ENCODE measurements at regions not wholly inside any gene's neighbourhood (a gene's known extent, or its start where the extent isn't known, plus 50 kb on each side); places are given as distances from the start of the nearest gene placed in this dataset.
A peak's percentile ranks its signal among the peaks of the same experiment; 100 is the strongest.
"Not testable (repeated sequence)": the region's sequence is repeated elsewhere in the genome, so short reads cannot be mapped to it uniquely, and the experiment has no call there.

DNA sequence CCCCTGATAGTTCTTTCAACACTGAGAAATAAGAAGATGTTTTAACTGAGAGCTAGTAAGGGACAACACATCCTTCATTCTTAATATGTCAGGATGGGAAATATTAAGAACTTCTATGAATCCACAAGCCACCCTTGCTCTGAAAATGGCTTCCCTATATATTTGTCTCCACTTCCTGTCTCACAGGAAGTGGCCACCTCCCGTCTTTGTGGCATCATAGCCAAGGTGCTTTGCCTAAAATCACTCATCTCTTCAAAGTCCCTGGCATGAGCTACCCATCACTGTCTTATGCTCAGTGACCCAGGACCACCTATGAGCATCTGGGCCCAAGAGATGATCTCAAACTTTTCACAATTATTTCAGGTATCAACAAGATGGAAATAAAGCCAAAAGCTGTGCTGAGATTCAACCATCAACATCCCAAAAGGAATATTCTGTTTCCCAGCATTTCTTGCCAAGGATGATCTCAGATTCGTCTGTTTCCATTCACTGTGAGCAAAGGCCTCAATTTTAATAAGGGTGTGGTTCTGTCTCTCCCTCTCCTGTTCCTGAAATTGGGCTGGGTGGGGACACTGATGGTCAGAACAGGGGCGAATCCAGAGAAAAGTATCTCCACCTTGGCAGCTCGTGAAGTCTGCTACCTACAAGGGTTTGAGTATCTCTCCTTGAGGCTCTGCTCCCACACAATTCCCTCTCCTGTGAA is 493.9 kb downstream of the MN1 start:
- no peak for DNase-seq (ENCODE audit: low read depth)

DNA sequence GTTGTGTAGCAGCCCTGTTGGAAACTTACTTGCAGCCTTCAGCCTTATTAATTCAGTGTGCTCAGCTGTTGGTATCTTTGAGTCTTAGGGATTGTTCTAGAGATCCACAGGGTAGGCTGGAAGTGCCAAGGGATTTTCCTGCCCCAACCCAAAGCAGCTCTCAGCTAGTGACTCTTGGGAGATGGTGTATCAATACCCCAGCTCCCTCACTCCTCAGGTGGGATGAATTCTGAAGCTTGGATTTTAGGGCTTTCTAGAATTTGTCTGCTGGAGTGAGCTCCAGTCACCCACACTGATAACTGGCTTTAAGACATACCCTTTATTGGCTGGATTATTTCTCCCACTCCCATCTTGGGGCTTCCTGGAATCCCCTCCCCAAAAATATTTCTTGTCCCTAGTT is 493.0 kb downstream of the MN1 start:
- no peak for DNase-seq (ENCODE audit: low read depth)

- no peak for DNase-seq (ENCODE audit: low read depth)
Observed at GRCh38 chr22:27309697-27310096, 491.9 kb downstream of the MN1 start.

DNA sequence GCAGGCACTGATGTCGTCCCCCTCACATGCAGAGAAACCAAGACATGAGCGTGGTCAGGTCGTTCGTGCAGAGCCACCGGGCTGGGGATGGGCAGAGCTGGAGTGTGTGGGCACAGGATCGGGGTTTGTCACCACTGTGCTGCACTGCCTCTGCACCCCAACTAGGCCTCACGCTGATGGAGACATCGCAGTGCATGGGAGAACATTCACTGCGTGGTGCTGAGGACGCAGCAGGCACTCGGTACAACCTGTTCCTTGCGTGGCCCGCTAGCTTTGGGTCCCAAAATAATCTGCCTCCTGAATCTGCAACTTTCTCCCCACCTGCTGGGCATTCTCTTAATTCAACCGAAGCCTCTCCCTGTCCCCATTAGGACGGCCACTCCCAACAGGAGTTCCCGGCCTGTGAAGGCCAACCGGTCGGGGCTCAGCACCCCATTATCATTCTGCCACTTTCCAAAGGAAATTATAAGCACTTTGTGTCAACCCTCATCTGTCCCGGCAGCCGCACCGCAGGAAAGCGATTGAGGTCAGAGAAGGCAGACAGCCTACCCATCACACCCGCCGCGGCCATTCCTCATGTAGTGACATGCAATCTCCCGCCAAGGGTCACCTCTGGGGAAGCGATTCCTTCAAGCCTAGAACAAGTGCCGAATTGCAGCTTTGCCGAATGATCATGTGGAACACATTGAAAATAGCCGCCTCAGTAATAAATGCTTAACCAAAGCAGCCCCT is 490.4 kb downstream of the MN1 start:
- no peak for DNase-seq (ENCODE audit: low read depth)

DNA sequence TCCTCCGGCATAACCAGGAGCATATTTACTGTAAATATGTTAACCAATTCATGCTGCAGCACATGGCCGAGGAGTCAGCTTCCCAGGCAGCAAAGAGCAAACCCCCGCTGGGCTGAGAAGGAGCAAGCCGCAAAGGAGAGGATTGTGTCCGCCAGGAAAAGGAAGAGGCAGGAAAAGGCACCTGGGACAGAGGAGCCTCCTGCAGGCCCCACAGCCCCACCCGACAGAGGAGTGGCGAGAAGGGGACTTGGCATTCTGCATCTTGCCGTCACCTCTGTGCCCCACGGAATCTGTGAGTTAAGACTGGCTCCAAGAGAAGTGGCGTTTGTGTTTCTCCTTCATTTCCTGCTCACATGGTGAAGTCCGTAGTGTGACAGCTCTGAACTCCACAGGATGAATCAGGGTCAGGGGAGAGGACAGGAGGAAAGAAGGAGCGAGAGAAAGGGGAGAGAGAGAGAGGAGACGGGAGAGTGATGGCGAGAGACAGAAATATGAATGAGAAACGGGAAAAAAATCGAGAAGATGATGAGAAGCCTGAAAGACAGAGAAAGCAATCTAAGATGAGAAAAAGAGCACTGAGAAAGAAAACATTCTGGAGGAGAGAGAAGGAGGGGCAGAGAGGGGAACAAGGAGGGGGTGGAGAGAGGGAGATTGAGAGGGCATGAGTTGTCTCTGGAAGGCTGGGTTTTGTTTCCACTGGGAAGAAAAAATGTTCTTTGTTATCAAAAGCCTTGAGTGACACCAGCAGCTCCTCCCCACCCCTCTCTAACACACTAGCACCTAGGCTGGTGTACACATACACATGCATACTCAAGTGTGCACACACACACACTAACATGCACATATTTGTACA is 489.6 kb downstream of the MN1 start:
- DNase-seq (ENCODE audit: low read depth) = peak; percentile 10

DNA sequence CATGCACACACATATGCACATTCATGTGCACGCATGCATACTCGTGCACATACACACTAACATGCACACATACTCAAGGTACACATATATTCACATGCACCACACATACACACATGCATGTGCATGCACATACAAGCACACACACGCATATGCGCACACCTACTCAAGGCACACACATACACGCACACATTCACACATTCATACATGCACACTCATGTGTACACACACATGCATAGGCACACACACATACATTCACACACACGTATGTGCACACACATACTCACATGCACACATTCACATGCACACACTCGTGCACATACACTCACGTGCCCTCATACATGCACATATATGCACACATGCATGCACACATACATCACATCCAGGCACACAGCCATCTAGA is 489.0 kb downstream of the MN1 start:
- no peak for DNase-seq (ENCODE audit: low read depth)

DNA sequence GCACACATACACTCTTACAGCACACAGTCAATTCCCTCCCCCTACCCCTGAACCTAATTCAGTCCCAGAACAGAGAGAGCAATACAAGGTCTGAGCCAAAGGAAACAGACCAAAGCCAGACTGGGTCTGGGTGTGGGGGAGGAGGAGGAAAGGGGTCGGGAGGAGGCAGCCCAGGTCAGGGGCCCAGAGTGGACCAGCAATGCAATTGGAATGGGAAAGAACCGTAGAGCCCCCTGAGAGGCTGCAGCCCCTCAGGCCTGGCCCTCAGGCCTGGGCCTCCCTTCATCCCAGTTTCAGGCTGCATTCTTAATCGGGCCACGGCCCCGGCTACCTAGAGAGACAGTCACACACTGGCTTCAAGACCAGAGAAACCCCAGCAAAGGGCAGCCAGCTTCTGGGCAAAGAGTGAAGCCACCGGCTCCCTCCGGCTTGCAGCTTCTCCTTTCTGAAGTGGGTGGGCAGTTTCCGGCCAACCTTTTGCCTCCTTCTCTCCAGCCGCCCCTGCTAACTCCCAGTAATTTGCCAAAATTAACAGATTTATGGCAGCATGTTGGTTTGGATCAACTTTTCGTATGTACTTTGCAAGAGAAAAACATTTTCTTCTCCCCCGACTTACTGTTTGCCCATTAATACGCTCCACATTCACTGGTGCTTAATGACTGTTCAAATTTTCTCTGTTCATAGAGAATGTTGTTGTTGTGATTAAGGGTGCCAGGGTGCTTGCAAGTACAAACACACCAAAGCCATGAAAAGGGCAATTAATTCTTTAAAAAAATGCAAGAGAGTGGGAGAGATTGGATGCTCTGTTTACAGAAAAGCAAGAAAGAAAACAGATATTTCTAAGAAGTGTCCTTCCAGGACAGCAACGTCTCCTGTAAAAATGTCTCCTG is 488.3 kb downstream of the MN1 start:
- no peak for DNase-seq (ENCODE audit: low read depth)

DNA sequence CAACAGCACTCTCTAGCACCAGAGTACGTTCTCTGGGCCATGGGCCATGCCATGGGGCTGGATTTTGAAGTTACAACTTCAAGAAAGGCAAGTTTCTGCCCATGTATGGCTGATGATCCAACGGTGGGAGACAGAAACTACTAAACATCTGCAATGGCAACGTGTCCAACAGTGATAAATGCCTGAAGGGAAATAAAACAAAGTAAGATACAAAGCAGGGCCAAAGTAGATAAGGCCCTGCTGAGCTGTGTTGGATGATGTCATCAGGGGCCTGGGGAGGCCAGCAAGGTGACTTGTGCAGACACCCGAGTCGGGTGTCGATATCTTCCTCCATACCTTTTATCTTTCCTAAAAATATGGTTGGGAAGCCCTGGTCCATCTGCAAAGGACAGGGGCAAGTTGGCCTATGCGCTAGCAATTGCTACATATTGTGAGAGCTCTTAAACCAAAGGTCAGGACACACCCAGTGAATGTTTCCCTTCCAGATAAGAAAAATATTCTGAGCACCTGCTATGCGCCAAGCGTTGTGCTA is 487.2 kb downstream of the MN1 start:
- DNase-seq (ENCODE audit: low read depth) = no peak

DNA sequence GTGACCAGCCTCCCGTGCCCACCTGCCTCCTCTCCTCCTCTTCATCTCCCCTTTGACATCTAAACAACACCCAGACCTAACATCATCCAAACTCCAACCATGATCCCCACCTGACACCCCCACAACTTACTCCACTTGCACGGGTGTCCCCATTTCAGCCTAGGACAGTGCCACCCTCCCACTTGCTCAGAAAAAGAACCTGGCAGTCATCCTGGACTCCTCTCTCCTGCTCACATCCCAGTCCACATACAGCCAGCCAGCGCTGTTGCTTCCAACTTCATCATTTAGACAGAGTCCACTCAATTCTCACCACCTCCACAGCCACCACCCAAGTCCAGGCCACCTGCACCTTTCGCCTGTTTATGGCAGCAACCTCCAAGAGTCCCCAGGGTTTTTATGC is 485.7 kb downstream of the MN1 start:
- no peak for DNase-seq (ENCODE audit: low read depth)

DNA sequence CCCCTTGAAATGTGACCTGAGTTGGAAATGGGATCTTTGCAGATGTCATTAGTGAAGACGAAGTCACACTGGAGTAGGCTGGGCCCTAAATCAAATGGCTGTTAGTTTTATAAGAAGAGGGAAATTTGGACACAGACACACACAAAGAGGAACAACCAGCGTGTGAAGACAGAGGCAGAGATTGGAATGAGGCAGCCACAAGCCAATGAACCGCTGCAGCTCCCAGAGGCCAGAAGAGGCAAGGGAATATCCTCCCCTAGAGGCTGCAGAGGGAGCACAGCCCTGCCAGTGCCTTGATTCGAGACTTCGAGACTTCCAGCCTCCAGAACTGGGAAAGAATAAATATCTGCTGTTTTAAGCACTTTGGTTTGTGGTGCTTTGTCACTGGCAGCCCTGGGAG is 484.5 kb downstream of the MN1 start:
- DNase-seq (ENCODE audit: low read depth) = no peak

DNA sequence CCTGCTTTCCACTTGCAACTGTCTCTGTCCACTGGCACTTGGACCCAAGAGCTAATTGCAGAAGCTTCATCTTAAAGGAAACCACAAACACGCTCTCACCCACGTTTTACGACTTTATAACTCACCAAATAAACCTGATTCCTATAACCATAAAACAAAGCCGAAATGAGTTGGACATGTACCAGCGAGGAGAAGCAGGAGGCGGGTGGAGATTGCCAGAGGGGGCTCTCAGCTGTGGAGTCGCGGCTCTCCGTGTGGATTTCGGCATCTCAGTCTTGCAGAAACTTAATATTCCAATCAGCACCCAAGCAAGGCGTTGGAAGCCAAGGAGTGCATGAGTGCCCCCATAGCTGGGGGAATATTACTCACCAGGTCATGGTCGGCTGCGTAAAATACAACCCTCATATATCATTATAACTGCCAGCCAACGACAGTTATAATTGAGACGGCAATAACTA is 483.6 kb downstream of the MN1 start:
- no peak for DNase-seq (ENCODE audit: low read depth)

GRCh38 chr22:27318516-27318915 is 483.0 kb downstream of the MN1 start:
- no peak for DNase-seq (ENCODE audit: low read depth)

DNA sequence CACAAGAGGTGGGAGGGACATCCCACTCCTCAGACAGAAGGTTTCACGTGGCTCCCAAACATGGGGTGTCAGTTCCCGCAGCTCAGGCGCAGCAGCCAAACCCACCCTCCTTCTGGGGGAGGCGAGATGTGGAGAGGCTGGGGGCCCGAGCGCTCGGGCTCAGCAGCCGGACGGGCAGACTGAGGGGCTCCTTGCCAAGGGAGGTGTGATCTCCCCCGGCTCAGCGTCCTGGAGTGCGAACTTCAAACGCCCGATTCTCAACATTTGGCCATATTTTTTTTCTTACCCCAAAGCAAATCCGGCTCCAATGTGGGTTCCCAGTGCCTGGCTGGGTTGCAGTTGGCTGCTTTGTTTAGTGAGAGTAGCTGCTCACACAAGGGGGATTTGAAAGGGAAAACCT is 477.9 kb downstream of the MN1 start:
- no peak for DNase-seq (ENCODE audit: low read depth)

DNA sequence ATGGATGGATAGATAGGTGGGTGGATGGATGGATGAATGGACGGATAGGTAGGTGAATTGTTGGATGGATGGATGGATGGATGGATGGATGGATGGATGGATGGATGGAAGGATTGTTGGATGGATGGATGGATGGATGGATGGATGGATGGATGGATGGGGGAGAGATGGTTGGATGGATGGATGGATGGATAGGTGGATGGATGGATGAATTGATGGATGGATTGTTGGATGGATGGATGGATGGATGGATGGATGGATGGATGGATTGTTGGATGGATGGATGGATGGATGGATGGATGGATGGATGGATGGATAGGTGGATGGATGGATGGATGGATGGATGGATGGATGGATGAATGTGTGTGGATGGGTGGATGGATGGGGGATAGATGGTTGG is 476.6 kb downstream of the MN1 start:
- DNase-seq (ENCODE audit: low read depth) = not testable (repeated sequence)

- no peak for DNase-seq (ENCODE audit: low read depth)
Observed at GRCh38 chr22:27327497-27327896, 474.1 kb downstream of the MN1 start.

DNA sequence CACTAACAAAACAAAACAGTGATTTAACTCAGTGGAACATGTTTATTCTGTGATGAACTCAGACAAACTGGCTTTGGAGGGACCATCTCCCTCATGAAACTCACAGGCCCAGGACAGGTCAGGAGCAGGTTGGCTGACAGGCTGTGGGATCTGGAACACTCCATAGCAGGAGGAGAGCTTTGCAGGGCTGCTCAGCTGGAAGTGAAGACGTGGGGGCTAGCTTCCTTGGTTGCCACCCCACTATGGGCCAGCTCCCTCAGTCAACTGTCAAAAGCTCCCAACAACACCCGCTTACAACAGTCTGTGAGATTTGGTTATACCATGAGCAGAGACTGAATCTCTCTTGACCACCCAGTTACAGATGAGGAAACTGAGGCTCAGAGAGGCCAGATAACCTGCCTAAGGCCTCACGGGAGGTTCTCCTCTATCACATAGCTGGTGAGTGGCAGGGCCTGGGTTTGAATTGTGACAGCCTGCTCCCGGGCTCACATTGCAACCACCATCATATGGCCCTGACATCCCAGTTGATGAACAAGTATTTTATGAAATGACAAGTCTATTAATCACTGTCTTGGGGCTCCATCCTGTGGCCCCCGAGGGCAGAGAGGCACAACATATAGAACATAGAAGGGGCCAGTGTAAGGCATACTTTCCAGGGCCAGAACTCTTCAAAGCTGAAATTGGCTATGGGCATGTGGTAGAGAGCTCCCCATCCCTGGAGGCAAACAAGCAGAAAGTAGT is 473.4 kb downstream of the MN1 start:
- DNase-seq (ENCODE audit: low read depth) = no peak

DNA sequence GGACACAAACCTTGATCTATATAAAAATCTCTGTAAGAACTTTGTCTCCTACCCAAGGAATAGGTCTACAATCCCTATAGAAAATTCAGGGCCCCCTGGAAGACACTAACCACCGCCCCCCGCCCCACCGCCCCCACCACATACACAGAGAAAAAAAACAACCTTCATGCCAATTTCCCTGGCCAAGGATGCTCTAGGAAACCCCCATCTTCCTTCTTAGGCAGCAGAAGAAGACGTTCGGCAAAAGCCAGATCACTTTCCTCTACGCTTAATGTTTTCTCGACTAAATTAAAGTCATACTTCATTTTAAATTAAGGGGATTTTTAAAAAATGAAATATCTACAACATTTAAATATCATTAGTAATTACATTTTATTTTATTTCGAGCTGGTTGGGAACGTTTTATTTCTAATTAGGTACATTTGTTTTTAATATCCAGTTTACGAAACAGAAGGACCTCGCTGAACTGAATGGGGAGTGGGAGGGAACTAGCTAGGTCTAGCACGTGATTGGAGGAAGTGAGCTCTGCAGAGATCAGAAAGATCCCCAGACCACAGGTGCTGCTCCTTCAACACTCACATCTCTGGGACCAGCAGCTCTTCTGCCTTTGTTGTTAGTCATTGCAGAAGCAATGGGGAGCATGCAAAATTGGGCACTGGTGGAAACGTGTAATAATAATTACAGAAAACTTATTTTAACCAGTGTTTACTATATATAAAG is 472.3 kb downstream of the MN1 start:
- DNase-seq (ENCODE audit: low read depth) = no peak

DNA sequence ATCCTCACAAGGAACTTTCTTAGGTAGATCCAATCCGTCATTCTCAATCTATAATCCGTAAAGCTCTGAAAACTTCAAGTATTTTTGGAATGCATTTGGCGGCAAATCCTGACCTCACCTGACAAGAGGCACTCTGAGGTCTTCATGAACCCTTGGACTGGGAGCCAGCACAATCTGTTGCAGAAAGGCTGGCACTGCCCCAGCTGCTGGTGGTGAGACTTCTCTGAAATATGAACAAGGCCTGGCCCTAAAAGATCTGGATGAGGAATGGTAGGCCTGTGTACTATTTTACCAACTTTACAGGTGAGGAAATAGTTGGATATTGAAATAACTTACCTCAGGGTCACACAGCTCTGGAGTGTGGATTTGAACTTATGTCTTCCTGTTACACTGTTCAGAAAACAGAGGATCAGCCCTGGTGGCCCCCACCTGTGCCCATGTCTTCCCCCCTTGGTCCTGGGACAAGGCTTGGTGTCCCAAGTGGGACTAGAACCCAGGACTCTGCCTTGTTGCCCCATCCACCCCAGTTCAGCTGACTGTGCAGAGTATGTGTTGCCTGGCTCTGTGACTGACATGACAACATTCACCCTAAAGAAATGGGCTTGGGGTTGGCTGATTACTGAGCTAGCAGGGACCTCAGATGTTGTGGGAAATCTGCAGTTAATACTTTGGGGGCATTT is 471.4 kb downstream of the MN1 start:
- DNase-seq (ENCODE audit: low read depth) = no peak

Measured in LHCN-M2 (cell line).